Kidney (tissue), 13 donors: ENCODE measurements at regions not wholly inside any gene's neighbourhood (a gene's known extent, or its start where the extent isn't known, plus 50 kb on each side); places are given as distances from the start of the nearest gene placed in this dataset.
A peak's percentile ranks its signal among the peaks of the same experiment; 100 is the strongest.
"Not testable (repeated sequence)": the region's sequence is repeated elsewhere in the genome, so short reads cannot be mapped to it uniquely, and the experiment has no call there.

Source experiments
- DNase-seq, 5 donors: peaks; one replicate each; pipeline ENCODE4 v3.0.0-alpha.2; 2013 to 2020
- FAIRE-seq: peaks from 2 replicates; lab custom pipeline; 2012; peaks lifted over from hg19 to GRCh38; lab: Jason Lieb, UNC
- H3K27ac ChIP-seq, 2 donors: one replicate each; pipeline ENCODE4 v1.7.0; 2013; ENCODE audit warnings: low read depth in 2 of 2, low read length in 2 of 2, inconsistent platforms in 1 of 2
- H3K27me3 ChIP-seq: one replicate; pipeline ENCODE4 v1.7.1; 2013; ENCODE audit warnings: low read length, inconsistent platforms; ENCODE audit not compliant: control insufficient read depth, insufficient read depth
- H3K36me3 ChIP-seq, 3 donors: one replicate each; pipeline versions ENCODE4 v1.7.0 to v1.7.1; 2013; ENCODE audit warnings: low read length in 3 of 3, control low read depth in 1 of 3, inconsistent platforms in 1 of 3; ENCODE audit not compliant: insufficient read depth in 3 of 3, control insufficient read depth in 2 of 3
- H3K4me1 ChIP-seq, 3 donors: one replicate each; pipeline versions ENCODE4 v1.7.0 to v1.7.1; 2013; ENCODE audit warnings: low read length in 3 of 3, inconsistent platforms in 1 of 3, low read depth in 1 of 3; ENCODE audit not compliant: control insufficient read depth in 2 of 3, insufficient read depth in 2 of 3
- H3K4me3 ChIP-seq, 3 donors: one replicate each; pipeline versions ENCODE4 v1.7.0 to v1.8.1; 2013; ENCODE audit warnings: low read length in 3 of 3, control low read depth in 1 of 3, inconsistent platforms in 1 of 3
- H3K9ac ChIP-seq, 3 donors: one replicate each; pipeline versions ENCODE4 v1.7.0 to v1.7.1; 2013; ENCODE audit warnings: low read length in 3 of 3, control low read depth in 1 of 3, inconsistent platforms in 1 of 3
- H3K9me3 ChIP-seq, 3 donors: one replicate each; pipeline versions ENCODE4 v1.7.0 to v1.7.1; 2013; ENCODE audit warnings: low read length in 3 of 3, control low read depth in 1 of 3, inconsistent platforms in 1 of 3; ENCODE audit not compliant: control insufficient read depth in 2 of 3, insufficient read depth in 1 of 3
- intact Hi-C: fragments of 100-400 bp; cut with DNase I; formaldehyde crosslinking; loops from one replicate; pipeline ENCODE4 v1.11.1; 2022
- TF ChIP-seq, protein P1 (sequence below): IDR thresholded peaks from 3 replicates; pipeline ENCODE4 v1.5.1; 2012; ENCODE audit warnings: mild to moderate bottlenecking, moderate library complexity, borderline replicate concordance; ENCODE audit not compliant: insufficient read depth; ENCODE audit errors: extremely low read depth
- donor health status: control.
- donor health status: control.
- donor health status: control.
- donor health status: control.
- donor health status: control.
- donor health status: DM: yes; HTN: yes; CAD: no.
- donor health status: Normal renal cell carcinoma (clear cell type).

DNA sequence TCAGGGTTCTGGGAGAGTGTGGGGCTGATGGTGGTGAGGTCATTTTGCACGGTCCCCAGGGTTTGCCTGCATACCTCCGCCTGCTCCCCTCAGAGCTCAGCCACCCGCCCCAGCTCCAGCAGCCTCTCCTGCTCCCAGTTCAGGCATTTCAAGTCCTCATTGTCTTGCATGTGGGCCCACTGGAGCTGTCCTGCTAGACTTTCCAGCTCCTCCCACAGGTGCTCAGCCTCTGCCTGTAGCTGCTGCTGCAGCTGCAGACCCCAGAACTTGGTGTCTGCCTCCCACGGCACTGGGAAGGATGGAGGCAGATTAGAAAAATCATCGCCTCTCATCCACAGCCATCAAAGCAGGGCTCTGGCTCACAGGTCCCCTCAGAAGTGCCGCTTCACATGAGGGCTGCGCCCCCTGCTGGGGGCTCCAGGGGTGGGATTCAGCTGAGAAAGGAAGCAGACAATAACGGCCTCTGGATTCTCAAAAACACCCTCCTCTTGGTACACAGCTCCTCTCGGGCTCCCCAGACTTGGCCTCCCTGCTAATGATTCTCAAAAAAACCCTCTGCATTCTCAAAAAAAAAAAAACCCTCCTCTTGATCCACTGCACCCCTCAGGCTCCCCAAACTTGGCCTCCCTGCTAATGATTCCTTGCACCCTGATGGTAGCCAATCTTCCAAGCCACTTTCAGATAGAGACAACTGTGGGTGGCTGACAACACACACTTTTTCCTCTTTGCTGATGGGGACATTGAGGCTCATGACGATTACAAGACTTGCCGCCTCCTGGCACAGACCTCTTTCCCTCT, 89.3 kb upstream of the C2CD4B start:
- TF ChIP-seq, protein P1, sequence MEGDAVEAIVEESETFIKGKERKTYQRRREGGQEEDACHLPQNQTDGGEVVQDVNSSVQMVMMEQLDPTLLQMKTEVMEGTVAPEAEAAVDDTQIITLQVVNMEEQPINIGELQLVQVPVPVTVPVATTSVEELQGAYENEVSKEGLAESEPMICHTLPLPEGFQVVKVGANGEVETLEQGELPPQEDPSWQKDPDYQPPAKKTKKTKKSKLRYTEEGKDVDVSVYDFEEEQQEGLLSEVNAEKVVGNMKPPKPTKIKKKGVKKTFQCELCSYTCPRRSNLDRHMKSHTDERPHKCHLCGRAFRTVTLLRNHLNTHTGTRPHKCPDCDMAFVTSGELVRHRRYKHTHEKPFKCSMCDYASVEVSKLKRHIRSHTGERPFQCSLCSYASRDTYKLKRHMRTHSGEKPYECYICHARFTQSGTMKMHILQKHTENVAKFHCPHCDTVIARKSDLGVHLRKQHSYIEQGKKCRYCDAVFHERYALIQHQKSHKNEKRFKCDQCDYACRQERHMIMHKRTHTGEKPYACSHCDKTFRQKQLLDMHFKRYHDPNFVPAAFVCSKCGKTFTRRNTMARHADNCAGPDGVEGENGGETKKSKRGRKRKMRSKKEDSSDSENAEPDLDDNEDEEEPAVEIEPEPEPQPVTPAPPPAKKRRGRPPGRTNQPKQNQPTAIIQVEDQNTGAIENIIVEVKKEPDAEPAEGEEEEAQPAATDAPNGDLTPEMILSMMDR: peak; percentile 64
- DNase-seq (peak; percentile 79 to 88 (median 83)), FAIRE-seq (no peak)
- H3K9ac ChIP-seq: no peak overlapping the region
- no peaks in the 10 kb centered on the region for H3K27me3 ChIP-seq
- intact Hi-C loops: no loop called here
- H3K36me3 ChIP-seq: no peaks in the 10 kb centered on the region
- H3K4me1 ChIP-seq: peaks cover 0 to 4% (median 0%) of the 10 kb centered on the region in 3 donors
- no peaks in the 10 kb centered on the region for H3K9me3 ChIP-seq
- no peak overlapping the region for H3K27ac ChIP-seq
- H3K4me3 ChIP-seq: no peak overlapping the region

GRCh38 chr15:62256430-62256829, 91.3 kb upstream of the C2CD4B start:
- H3K27ac ChIP-seq, H3K9me3 ChIP-seq, H3K4me1 ChIP-seq, intact Hi-C loops, H3K27me3 ChIP-seq, DNase-seq, H3K4me3 ChIP-seq, FAIRE-seq, H3K36me3 ChIP-seq, H3K9ac ChIP-seq: not testable (repeated sequence)

GRCh38 chr15:62257996-62258521, 93.0 kb upstream of the C2CD4B start:
- no peak overlapping the region for H3K27ac ChIP-seq
- DNase-seq (no peak), FAIRE-seq (no peak)
- no peaks in the 10 kb centered on the region for H3K4me1 ChIP-seq
- intact Hi-C loops: no loop called here
- TF ChIP-seq, protein P1: no peak
- no peak overlapping the region for H3K9ac ChIP-seq
- no peaks in the 10 kb centered on the region for H3K27me3 ChIP-seq
- no peaks in the 10 kb centered on the region for H3K36me3 ChIP-seq
- H3K4me3 ChIP-seq: no peak overlapping the region
- peaks cover 0 to 22% (median 7%) of the 10 kb centered on the region in 3 donors for H3K9me3 ChIP-seq

GRCh38 chr15:62262305-62262941, 97.3 kb upstream of the C2CD4B start:
- H3K27me3 ChIP-seq: no peaks in the 10 kb centered on the region
- no peak overlapping the region for H3K27ac ChIP-seq
- no peak for FAIRE-seq
- intact Hi-C loops: no loop called here
- no peak overlapping the region for H3K4me3 ChIP-seq
- peaks cover 0 to 33% (median 7%) of the 10 kb centered on the region in 3 donors for H3K9me3 ChIP-seq
- no peak for DNase-seq
- H3K36me3 ChIP-seq: no peaks in the 10 kb centered on the region
- H3K4me1 ChIP-seq: no peaks in the 10 kb centered on the region
- TF ChIP-seq, protein P1: no peak
- no peak overlapping the region for H3K9ac ChIP-seq
